ENCODE measurements at regions not wholly inside any gene's neighbourhood (a gene's known extent, or its start where the extent isn't known, plus 50 kb on each side); places are given as distances from the start of the nearest gene placed in this dataset.

GRCh38 chr13:89862011-89862690, 1485.3 kb upstream of the MIR17HG start:
- DNase-seq (ENCODE audit: low spot score) = no peak
- no peaks in the 10 kb centered on the region for H3K4me1 ChIP-seq
- no peak overlapping the region for H3K4me3 ChIP-seq
- H3K27me3 ChIP-seq = no peaks in the 10 kb centered on the region
- H3K36me3 ChIP-seq = no peaks in the 10 kb centered on the region
- no peak overlapping the region for H3K27ac ChIP-seq
- H3K9me3 ChIP-seq = no peaks in the 10 kb centered on the region
- TF ChIP-seq CTCF (IDR thresholded peaks at IDR 0.05) = no peak

GRCh38 chr13:89862691-89863036, 1484.8 kb upstream of the MIR17HG start:
- Histone ChIP-seq H3K36me3 (no peaks in the 10 kb centered on the region), H3K27ac (no peak overlapping the region), H3K27me3 (no peaks in the 10 kb centered on the region), H3K9me3 (no peaks in the 10 kb centered on the region), H3K4me1 (no peaks in the 10 kb centered on the region), H3K4me3 (no peak overlapping the region)
- TF ChIP-seq CTCF (IDR thresholded peaks at IDR 0.05) = no peak
- DNase-seq (ENCODE audit: low spot score) = no peak

GRCh38 chr13:89865164-89866064, 1482.1 kb upstream of the MIR17HG start:
- Histone ChIP-seq H3K4me1 (no peaks in the 10 kb centered on the region), H3K27me3 (no peaks in the 10 kb centered on the region), H3K9me3 (no peaks in the 10 kb centered on the region), H3K27ac (no peak overlapping the region), H3K4me3 (no peak overlapping the region), H3K36me3 (no peaks in the 10 kb centered on the region)
- TF ChIP-seq CTCF (IDR thresholded peaks at IDR 0.05) = no peak
- no peak for DNase-seq (ENCODE audit: low spot score)

GRCh38 chr13:89869312-89869711, 1478.2 kb upstream of the MIR17HG start:
- no peaks in the 10 kb centered on the region for H3K9me3 ChIP-seq
- no peaks in the 10 kb centered on the region for H3K36me3 ChIP-seq
- H3K27me3 ChIP-seq = no peaks in the 10 kb centered on the region
- no peak for TF ChIP-seq CTCF (IDR thresholded peaks at IDR 0.05)
- DNase-seq (ENCODE audit: low spot score) = no peak
- H3K4me1 ChIP-seq = no peaks in the 10 kb centered on the region
- H3K4me3 ChIP-seq = no peak overlapping the region
- H3K27ac ChIP-seq = no peak overlapping the region

GRCh38 chr13:89878904-89879303, 1468.6 kb upstream of the MIR17HG start:
- Histone ChIP-seq H3K4me1 (no peaks in the 10 kb centered on the region), H3K4me3 (no peak overlapping the region), H3K27ac (no peak overlapping the region), H3K27me3 (no peaks in the 10 kb centered on the region), H3K36me3 (no peaks in the 10 kb centered on the region), H3K9me3 (no peaks in the 10 kb centered on the region)
- no peak for DNase-seq (ENCODE audit: low spot score)
- TF ChIP-seq CTCF (IDR thresholded peaks at IDR 0.05) = no peak

Measured in right atrium auricular region (tissue), 2 donors.